ENCODE measurements at regions not wholly inside any gene's neighbourhood (a gene's known extent, or its start where the extent isn't known, plus 50 kb on each side); places are given as distances from the start of the nearest gene placed in this dataset.

GRCh38 chr1:21368515-21369289, 71.2 kb upstream of the NBPF3 start (continued):
- no peak for TF ChIP-seq ZZZ3 (IDR thresholded peaks at IDR 0.05)
- TF ChIP-seq XRCC4 (IDR thresholded peaks at IDR 0.05; ENCODE audit: extremely low read depth, insufficient read depth, insufficient read length): no peak
- TF ChIP-seq RBM17 (IDR thresholded peaks at IDR 0.05; ENCODE audit: borderline replicate concordance, low read depth, low read length): no peak
- no peak for TF ChIP-seq NUFIP1 (IDR thresholded peaks at IDR 0.05; ENCODE audit: partially characterized antibody)
- TF ChIP-seq ETV6 (IDR thresholded peaks at IDR 0.05; ENCODE audit: borderline replicate concordance in 1 of 2, low read depth in 2 of 2, low read length in 1 of 2): no peak
- TF ChIP-seq ETV6 (CRISPR knock-in tag; IDR thresholded peaks at IDR 0.05; ENCODE audit: borderline replicate concordance): no peak
- TF ChIP-seq HDAC6 (IDR thresholded peaks at IDR 0.05; ENCODE audit: low read depth, low read length): no peak
- no peak for TF ChIP-seq ZNF146 (CRISPR knock-in tag; IDR thresholded peaks at IDR 0.05; ENCODE audit: unreplicated experiment)
- no peak for TF ChIP-seq ZNF766 (CRISPR knock-in tag; conservative IDR thresholded peaks at IDR 0.05)
- no peak for TF ChIP-seq POLR2AphosphoS2 (IDR thresholded peaks at IDR 0.05; ENCODE audit: low read length)
- peak; percentile 100 for TF ChIP-seq DEAF1 (CRISPR knock-in tag; IDR thresholded peaks at IDR 0.05)
- no peak for TF ChIP-seq ZNF592 (IDR thresholded peaks at IDR 0.05)
- TF ChIP-seq ZNF253 (CRISPR knock-in tag; conservative IDR thresholded peaks at IDR 0.05): no peak
- no peak for TF ChIP-seq CSDE1 (IDR thresholded peaks at IDR 0.05)
- TF ChIP-seq MYC (IDR thresholded peaks at IDR 0.05; ENCODE audit: low read depth, low read length): peak; percentile 32; the same call in 1 of the 2 replicates
- TF ChIP-seq MYC (CRISPR knock-in tag; IDR thresholded peaks at IDR 0.05; ENCODE audit: borderline replicate concordance, low read depth): no peak
- peak; percentile 100 for TF ChIP-seq SMC3 (conservative IDR thresholded peaks at IDR 0.05; ENCODE audit: insufficient read depth, low read depth, low read length)
- peak; percentile 38; the same call in 1 of the 2 replicates for TF ChIP-seq ATF6 (CRISPR knock-in tag; IDR thresholded peaks at IDR 0.05)
- peak; percentile 34 for TF ChIP-seq EP300 (IDR thresholded peaks at IDR 0.05; ENCODE audit: low read length)
- no peak for TF ChIP-seq DDX20 (tag; IDR thresholded peaks at IDR 0.05; ENCODE audit: low read depth)
- TF ChIP-seq CC2D1A (IDR thresholded peaks at IDR 0.05): peak; percentile 98
- no peak for TF ChIP-seq FOXP1 (CRISPR knock-in tag; IDR thresholded peaks at IDR 0.05)

Measured in K562 (cell line).